Panc1 (cell line): ENCODE measurements at regions not wholly inside any gene's neighbourhood (a gene's known extent, or its start where the extent isn't known, plus 50 kb on each side); places are given as distances from the start of the nearest gene placed in this dataset.
"Not testable (repeated sequence)": the region's sequence is repeated elsewhere in the genome, so short reads cannot be mapped to it uniquely, and the experiment has no call there.

ENCODE experiments used
- ATAC-seq: fragments of 200-7000 bp; cut with Tn5 transposase; 2 replicates; pipeline ENCODE4 v1.9.1; 2020; ENCODE audit warnings: mild to moderate bottlenecking, moderate library complexity
- BruUV-seq: library from RNA; stranded (reverse); fragments of 400-500 nt; replicated peaks from 2 replicates; lab custom pipeline; 2021; lab: Mats Ljungman, UMichigan
- CTCF ChIA-PET: fragments of 300-600 bp; sonication (Branson Sonifier 250); formaldehyde crosslinking; loops from one replicate; lab custom pipeline; 2022; ENCODE audit warnings: antibody characterized with exemption; lab: Charles Lee
- POLR2A ChIA-PET: fragments of 300-600 bp; sonication (Branson Sonifier 250); formaldehyde crosslinking; loops from one replicate; lab custom pipeline; 2022; ENCODE audit warnings: antibody characterized with exemption; lab: Charles Lee
- DNase-seq: peaks from one replicate; pipeline ENCODE4 v3.0.0-alpha.2; 2010; ENCODE audit warnings: low read depth, low spot score
- H3K27ac ChIP-seq: 2 replicates; pipeline ENCODE4 v1.5.1; 2011; ENCODE audit warnings: mild to moderate bottlenecking, low read length, inconsistent platforms
- H3K27me3 ChIP-seq: fragments of 200-500 bp; sonication (Bioruptor generic); 2 replicates; pipeline ENCODE4 v1.6.0; 2014; ENCODE audit warnings: low read length, inconsistent platforms; ENCODE audit not compliant: control insufficient read depth, insufficient read depth
- H3K36me3 ChIP-seq: fragments of 200-500 bp; sonication (Bioruptor generic); 2 replicates; pipeline ENCODE4 v1.5.1; 2014; ENCODE audit warnings: inconsistent platforms, mild to moderate bottlenecking, low read length, moderate library complexity; ENCODE audit not compliant: control insufficient read depth, insufficient read depth
- H3K4me1 ChIP-seq: 2 replicates; pipeline ENCODE4 v1.5.1; 2011; ENCODE audit warnings: inconsistent platforms, mild to moderate bottlenecking, low read length, moderate library complexity; ENCODE audit not compliant: control insufficient read depth, insufficient read depth
- H3K4me3 ChIP-seq, 2 experiments: 2 replicates each; pipeline ENCODE4 v1.5.1; 2011 to 2012; ENCODE audit warnings: low read depth in 2 of 2, low read length in 2 of 2, mild to moderate bottlenecking in 2 of 2, inconsistent platforms in 1 of 2, moderate library complexity in 1 of 2
- H3K9me3 ChIP-seq: fragments of 200-500 bp; sonication (Bioruptor generic); 2 replicates; pipeline ENCODE4 v1.5.1; 2014; ENCODE audit warnings: low read depth, mild to moderate bottlenecking, inconsistent platforms, low read length, moderate library complexity; ENCODE audit not compliant: control insufficient read depth, insufficient read depth
- POLR2AphosphoS5 ChIP-seq: IDR thresholded peaks from 2 replicates; pipeline ENCODE4 v1.6.1; 2012; ENCODE audit warnings: mild to moderate bottlenecking, low read depth, low read length, moderate library complexity
- SIN3A ChIP-seq: IDR thresholded peaks from 2 replicates; pipeline ENCODE4 v1.6.1; 2012; ENCODE audit warnings: low read depth, mild to moderate bottlenecking, low read length, moderate library complexity, borderline replicate concordance; ENCODE audit not compliant: insufficient read depth
- TCF7L2 ChIP-seq: IDR thresholded peaks from 2 replicates; pipeline ENCODE4 v1.6.1; 2011; ENCODE audit warnings: mild to moderate bottlenecking, low read depth, low read length, inconsistent platforms
- in situ Hi-C: cut with HindIII; loops from 2 replicates; pipeline ENCODE4 v1.10.0; 2016; ENCODE audit warnings: low sequenced_read_pairs, low pct_unique_long_range_greater_than_20kb
- intact Hi-C: fragments of 100-400 bp; cut with micrococcal nuclease; formaldehyde crosslinking; loops from one replicate; pipeline ENCODE4 v1.10.0; 2022; ENCODE audit not compliant: unreplicated experiment
- TF ChIP-seq, protein P1 (sequence below), 2 experiments: IDR thresholded peaks; 2 replicates each; pipeline ENCODE4 v1.6.1; 2011 to 2012; ENCODE audit warnings: low read depth in 2 of 2, control low read depth in 1 of 2, low read length in 1 of 2, mild to moderate bottlenecking in 1 of 2, moderate library complexity in 1 of 2; ENCODE audit not compliant: insufficient read depth in 1 of 2
- TF ChIP-seq, protein P2 (sequence below): fragments of 450-650 bp; IDR thresholded peaks from 2 replicates; pipeline ENCODE4 v1.5.1; 2017; ENCODE audit warnings: mild to moderate bottlenecking

DNA sequence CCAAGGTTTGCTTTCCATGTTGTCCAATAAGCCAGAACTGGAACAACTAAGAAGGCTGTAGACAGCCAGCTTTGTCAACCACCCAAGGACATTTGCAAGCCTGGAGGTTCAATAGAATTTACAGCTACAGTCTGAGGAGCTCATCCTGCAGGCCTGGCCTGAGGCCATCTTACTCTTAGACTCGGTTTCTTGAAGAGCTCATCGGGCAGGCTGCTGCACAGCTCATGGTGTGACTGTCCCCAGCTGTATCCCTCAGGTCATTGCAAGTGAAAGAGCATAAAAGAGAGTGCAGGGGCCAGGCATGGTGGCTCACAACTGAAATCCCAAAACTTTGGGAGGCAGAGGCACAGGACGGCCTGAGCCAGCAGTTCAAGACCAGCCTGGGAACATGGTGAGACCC, 96.9 kb upstream of the FOXQ1 start:
- in situ Hi-C loops (no loop called here), intact Hi-C loops (no loop called here)
- ATAC-seq = no peak
- no peaks in the 10 kb centered on the region for H3K9me3 ChIP-seq
- POLR2A ChIA-PET = no interaction called here
- H3K4me1 ChIP-seq = no peaks in the 10 kb centered on the region
- H3K27me3 ChIP-seq = no peaks in the 10 kb centered on the region
- no peak for DNase-seq
- H3K27ac ChIP-seq = no peak overlapping the region
- BruUV-seq = no TSS peak
- no peaks in the 10 kb centered on the region for H3K36me3 ChIP-seq
- CTCF ChIA-PET = no interaction called here
- no peak for TF ChIP-seq SIN3A
- TF ChIP-seq, protein P1, sequence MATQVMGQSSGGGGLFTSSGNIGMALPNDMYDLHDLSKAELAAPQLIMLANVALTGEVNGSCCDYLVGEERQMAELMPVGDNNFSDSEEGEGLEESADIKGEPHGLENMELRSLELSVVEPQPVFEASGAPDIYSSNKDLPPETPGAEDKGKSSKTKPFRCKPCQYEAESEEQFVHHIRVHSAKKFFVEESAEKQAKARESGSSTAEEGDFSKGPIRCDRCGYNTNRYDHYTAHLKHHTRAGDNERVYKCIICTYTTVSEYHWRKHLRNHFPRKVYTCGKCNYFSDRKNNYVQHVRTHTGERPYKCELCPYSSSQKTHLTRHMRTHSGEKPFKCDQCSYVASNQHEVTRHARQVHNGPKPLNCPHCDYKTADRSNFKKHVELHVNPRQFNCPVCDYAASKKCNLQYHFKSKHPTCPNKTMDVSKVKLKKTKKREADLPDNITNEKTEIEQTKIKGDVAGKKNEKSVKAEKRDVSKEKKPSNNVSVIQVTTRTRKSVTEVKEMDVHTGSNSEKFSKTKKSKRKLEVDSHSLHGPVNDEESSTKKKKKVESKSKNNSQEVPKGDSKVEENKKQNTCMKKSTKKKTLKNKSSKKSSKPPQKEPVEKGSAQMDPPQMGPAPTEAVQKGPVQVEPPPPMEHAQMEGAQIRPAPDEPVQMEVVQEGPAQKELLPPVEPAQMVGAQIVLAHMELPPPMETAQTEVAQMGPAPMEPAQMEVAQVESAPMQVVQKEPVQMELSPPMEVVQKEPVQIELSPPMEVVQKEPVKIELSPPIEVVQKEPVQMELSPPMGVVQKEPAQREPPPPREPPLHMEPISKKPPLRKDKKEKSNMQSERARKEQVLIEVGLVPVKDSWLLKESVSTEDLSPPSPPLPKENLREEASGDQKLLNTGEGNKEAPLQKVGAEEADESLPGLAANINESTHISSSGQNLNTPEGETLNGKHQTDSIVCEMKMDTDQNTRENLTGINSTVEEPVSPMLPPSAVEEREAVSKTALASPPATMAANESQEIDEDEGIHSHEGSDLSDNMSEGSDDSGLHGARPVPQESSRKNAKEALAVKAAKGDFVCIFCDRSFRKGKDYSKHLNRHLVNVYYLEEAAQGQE (IDR thresholded peaks at IDR 0.05; ENCODE audit: insufficient read depth in 1 of 2, low read depth in 2 of 2, low read length in 1 of 2) = no peak
- no peak overlapping the region for H3K4me3 ChIP-seq

DNA sequence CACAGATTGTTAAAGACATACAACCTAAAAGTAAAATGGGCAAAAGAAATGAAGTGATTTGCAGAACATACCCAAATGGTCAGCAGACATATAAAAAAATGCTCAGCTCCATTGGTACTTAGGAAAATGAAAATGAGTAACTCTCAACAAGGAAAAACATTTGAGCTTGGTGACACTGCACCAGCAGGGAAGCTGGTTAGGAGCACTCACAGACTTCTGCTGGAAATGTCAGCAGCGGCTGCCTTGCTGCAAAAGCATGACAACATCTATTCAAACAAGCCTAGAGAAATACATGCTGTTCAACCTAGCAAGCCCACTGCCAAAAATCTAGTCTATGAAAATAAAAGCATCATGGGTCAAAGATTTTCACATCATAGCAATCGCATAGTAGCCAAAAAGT, 99.0 kb upstream of the FOXQ1 start:
- Histone ChIP-seq H3K36me3 (no peaks in the 10 kb centered on the region), H3K4me3 (no peak overlapping the region), H3K9me3 (no peaks in the 10 kb centered on the region), H3K27ac (no peak overlapping the region), H3K4me1 (no peaks in the 10 kb centered on the region), H3K27me3 (no peaks in the 10 kb centered on the region)
- intact Hi-C loops (no loop called here), in situ Hi-C loops (no loop called here)
- BruUV-seq = no TSS peak
- DNase-seq (no peak), ATAC-seq (no peak)
- TF ChIP-seq, protein P2, sequence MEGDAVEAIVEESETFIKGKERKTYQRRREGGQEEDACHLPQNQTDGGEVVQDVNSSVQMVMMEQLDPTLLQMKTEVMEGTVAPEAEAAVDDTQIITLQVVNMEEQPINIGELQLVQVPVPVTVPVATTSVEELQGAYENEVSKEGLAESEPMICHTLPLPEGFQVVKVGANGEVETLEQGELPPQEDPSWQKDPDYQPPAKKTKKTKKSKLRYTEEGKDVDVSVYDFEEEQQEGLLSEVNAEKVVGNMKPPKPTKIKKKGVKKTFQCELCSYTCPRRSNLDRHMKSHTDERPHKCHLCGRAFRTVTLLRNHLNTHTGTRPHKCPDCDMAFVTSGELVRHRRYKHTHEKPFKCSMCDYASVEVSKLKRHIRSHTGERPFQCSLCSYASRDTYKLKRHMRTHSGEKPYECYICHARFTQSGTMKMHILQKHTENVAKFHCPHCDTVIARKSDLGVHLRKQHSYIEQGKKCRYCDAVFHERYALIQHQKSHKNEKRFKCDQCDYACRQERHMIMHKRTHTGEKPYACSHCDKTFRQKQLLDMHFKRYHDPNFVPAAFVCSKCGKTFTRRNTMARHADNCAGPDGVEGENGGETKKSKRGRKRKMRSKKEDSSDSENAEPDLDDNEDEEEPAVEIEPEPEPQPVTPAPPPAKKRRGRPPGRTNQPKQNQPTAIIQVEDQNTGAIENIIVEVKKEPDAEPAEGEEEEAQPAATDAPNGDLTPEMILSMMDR = no peak
- TF ChIP-seq SIN3A = no peak
- no peak for TF ChIP-seq POLR2AphosphoS5
- TF ChIP-seq, protein P1 (IDR thresholded peaks at IDR 0.05; ENCODE audit: insufficient read depth in 1 of 2, low read depth in 2 of 2, low read length in 1 of 2) = no peak
- no peak for TF ChIP-seq TCF7L2
- ChIA-PET POLR2A (no interaction called here), CTCF (no interaction called here)

DNA sequence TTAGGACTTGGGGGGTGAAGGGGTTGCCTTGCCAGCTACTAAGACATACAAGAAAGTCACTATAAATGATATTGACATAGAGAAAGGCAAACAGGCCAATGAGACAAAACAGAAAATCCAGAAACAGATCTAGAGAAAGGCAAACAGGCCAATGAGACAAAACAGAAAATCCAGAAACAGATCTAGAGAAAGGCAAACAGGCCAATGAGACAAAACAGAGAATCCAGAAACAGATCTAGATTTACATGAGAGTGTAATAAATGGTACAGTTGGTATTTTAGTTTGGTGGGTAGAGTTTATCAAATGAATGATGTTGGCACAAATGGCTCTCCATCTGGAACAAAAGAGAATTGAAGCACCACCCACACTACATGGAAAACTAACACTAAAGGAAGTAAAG, 99.8 kb upstream of the FOXQ1 start:
- H3K4me1 ChIP-seq, H3K9me3 ChIP-seq, CTCF ChIA-PET, DNase-seq, H3K27me3 ChIP-seq, H3K27ac ChIP-seq, POLR2A ChIA-PET, ATAC-seq, BruUV-seq, H3K36me3 ChIP-seq, H3K4me3 ChIP-seq, intact Hi-C loops, in situ Hi-C loops: not testable (repeated sequence)

DNA sequence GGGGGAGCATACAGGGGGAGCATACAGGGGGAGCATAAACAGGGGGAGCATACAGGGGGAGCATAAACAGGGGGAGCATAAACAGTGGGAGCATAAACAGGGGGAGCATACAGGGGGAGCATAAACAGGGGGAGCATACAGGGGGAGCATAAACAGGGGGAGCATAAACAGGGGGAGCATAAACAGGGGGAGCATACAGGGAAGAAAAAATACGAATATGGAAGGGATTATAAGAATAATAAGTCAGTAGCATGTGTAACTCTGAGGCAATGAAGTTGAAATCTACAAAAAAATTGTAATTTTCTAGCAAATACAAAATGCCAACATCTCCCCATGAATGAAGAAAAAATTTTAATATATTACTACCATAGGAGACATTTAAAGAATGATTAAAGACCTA, 101.3 kb upstream of the FOXQ1 start:
- H3K4me3 ChIP-seq, DNase-seq, POLR2A ChIA-PET, H3K9me3 ChIP-seq, BruUV-seq, H3K27ac ChIP-seq, H3K36me3 ChIP-seq, in situ Hi-C loops, CTCF ChIA-PET, intact Hi-C loops, H3K27me3 ChIP-seq, H3K4me1 ChIP-seq, ATAC-seq: not testable (repeated sequence)
